Activated T-cell treated with anti-CD3 and anti-CD28 coated beads for 4 hours (primary cell): ENCODE measurements at regions not wholly inside any gene's neighbourhood (a gene's known extent, or its start where the extent isn't known, plus 50 kb on each side); places are given as distances from the start of the nearest gene placed in this dataset.
"Not testable (repeated sequence)": the region's sequence is repeated elsewhere in the genome, so short reads cannot be mapped to it uniquely, and the experiment has no call there.

Experiments used
- DNase-seq: peaks from one replicate; pipeline ENCODE4 v3.0.0-alpha.2; 2020

DNA sequence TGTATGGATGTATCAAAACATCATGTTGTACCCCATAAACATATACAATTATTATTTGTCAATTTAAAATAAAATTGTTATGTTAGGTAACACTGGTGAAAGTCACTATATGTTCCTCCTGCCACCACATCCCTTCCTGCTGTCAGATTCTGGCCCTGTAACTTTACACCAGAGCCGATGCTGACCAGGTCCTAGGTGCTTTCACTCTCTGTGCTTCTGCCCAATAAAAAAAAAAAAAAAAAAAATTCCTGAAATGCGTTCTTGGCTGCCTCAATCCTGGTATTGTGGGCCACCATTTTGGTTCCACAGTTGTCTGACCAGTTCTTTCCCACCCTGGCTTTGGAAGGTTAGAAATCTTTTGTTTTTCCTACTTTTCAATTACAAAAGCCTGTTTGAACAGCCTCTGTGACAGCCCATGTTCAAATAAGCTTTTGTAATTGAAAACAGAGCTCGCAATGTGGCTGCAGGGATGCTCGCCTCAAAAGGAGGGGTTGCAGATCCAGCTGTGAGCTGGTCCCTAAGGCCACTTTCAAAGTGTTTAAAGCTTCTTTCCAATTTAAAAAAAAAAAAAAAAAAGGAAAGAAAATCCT, 831.0 kb upstream of the EEF2KMT start:
- no peak for DNase-seq

DNA sequence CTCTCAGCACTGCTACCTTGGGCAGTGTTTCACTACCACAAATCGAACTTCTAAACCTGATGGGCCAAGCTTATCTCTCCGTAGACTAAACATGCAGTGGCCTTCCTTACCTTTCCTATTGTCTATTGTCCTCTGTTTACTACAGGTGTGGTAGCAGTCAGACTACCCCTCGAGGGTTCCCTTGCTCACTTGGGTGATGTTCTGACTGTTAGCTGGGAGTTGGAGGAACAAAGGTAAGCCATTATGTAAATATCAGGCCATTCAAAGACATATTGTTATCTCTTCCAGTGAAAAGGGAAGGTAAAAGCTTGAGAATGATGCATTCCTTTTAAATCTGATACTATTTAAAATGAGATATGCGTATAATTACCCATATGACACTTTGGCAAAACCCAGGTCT, 828.3 kb upstream of the EEF2KMT start:
- no peak for DNase-seq

- DNase-seq = no peak
These were observed 825.1 kb upstream of the EEF2KMT start for GRCh38 chr16:5922686-5923085.

GRCh38 chr16:5918567-5919130, 821.1 kb upstream of the EEF2KMT start:
- no peak for DNase-seq

- no peak for DNase-seq
These were observed 820.0 kb upstream of the EEF2KMT start for GRCh38 chr16:5917436-5918195.

DNA sequence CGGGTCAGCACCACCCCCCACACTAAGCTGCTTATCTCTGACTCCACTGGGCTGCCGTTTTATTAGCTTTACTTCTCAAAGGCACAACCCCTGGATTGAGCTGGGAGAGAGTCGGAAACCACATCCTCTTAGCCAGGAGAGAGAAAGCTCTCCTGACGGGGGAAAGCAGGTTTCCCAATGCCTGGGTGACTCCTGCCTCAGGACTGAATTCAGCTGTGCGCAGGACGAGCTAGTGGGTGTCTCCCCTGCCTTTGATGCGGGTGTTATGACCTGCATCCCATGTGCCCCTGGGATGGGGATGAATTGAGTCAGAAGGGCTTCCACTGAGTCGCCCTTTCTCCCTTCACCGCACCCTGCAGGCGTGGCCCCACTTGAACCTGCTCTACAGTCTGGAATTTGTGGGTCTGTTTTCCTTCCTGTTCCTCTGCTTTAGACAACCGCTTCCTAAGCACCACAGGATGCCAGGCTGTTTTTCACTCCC, 819.2 kb upstream of the EEF2KMT start:
- no peak for DNase-seq

DNA sequence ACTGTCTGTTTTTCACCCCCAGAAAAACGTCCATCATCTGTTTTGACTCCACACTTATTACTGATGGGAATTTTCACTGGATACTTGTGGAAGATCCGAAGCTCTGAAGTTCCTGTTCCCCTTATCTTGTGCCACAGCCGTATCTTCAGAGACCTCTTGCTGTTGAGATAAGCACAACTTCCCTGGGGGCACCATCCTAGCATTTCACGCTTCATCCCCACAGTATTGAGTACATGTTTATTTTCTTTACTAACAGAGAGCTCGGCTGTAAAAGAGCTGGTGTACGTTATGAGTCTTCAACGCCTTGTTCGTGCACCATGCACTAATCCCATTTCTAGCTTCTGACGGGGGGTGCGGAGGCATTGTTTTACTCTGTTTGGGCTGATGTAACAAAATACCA, 813.6 kb upstream of the EEF2KMT start:
- DNase-seq = no peak

- DNase-seq = not testable (repeated sequence)
These were observed 812.0 kb upstream of the EEF2KMT start for GRCh38 chr16:5909556-5909955.

GRCh38 chr16:5907544-5907943, 809.9 kb upstream of the EEF2KMT start:
- no peak for DNase-seq

- no peak for DNase-seq
These were observed 808.8 kb upstream of the EEF2KMT start for GRCh38 chr16:5906351-5906750.

DNA sequence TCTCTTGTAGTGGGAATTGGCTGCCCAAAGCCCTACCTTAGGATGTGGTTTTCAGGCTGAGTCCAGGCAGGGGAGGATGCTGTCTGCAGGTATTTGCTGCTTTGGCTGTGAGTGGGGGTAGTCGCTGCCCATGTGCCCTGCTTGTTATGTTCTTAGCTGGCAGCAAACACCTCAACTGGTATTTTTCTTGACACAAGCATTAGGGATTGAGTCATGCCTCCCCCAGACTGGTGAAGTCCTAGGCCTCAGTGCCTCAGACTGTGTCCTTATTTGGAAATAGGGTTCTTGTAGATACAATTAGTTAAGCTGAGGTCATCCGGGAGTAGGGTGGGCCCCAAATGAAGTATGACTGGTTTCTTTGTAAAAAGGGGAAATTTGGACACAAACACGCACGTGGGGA, 808.3 kb upstream of the EEF2KMT start:
- DNase-seq = no peak

GRCh38 chr16:5903832-5904231, 806.2 kb upstream of the EEF2KMT start:
- no peak for DNase-seq

DNA sequence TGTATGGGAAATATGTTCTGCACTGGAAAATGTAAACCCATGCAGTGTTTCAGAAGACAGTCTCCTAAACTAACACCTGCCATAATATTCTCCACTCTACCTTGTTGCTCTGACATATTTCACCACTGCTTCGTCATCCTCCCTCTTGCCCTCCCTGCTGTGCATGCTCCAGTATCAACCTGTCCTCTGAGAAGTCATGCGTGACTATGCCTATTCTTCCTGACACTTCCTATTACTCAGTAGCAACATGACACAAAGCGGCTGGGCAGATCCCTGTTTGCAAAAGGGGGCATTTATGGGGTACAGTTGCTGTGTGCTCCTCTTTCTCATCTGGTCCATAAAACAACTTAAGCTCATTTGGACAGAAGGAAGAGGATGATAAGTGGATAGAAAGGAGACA, 805.6 kb upstream of the EEF2KMT start:
- DNase-seq = no peak

- DNase-seq = no peak
These were observed 802.5 kb upstream of the EEF2KMT start for GRCh38 chr16:5900046-5900445.

DNA sequence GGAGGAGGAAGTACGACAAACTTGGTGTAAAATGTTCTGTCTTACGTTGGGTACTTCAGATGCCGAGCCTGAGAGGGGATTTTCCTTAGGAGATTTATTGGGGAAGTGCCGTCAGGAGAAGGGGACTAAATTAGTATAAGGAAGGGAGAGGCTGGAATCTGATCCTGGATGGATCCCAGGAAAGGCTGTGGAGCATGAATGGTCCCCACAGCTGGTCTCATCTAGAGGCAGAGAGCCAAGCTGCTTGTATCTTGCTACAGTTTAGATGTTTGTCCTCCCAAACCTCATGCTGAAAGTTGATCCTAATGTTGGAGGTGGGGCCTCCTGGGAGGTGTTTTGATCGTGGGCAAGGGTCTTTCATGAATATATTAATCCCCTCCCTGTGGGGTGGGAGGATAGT, 798.4 kb upstream of the EEF2KMT start:
- DNase-seq = no peak

GRCh38 chr16:5895137-5895536, 797.5 kb upstream of the EEF2KMT start:
- no peak for DNase-seq

- no peak for DNase-seq
These were observed 793.7 kb upstream of the EEF2KMT start for GRCh38 chr16:5891296-5891695.

DNA sequence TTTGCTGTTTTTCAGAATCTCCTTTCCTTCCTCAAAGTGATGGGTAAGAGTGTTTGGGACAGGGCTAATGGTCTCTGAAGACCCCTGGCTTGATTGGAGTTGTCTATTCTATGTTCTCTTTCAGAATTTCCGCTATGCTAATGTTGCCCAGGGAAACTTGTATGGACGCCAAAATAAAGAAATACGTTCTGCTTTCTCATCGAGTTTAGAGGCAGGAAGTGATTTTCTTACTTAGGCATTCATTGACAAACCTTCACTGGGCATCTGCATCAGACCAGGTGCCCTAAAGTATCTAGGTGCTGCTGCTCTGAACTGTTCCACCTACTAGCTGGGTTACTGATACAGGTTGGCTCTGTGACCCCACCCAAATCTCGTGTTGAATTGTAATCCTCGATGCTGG, 787.9 kb upstream of the EEF2KMT start:
- DNase-seq = no peak

DNA sequence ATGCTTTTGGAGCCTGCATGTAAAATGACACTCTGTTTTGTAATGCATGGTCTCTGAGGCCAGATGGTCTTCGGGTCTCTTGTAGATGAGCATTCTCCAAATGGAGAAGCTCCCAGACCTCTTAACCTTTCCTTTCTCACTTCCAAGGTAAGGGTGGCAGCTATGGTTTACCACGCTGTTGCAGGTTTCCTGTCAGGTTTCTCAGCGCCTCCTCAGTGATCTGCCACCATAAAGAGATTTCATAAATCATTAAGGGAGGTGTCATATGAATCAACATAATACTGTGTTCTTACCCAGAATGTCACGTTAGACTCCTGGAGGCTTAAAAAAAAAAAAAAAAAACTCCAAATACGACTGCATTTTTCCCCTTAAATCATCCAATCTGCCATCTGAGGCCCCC, 787.4 kb upstream of the EEF2KMT start:
- DNase-seq = no peak

GRCh38 chr16:5884339-5884738, 786.7 kb upstream of the EEF2KMT start:
- DNase-seq = no peak

GRCh38 chr16:5882087-5882640, 784.6 kb upstream of the EEF2KMT start:
- no peak for DNase-seq

GRCh38 chr16:5875416-5875815, 777.8 kb upstream of the EEF2KMT start:
- DNase-seq = no peak

- no peak for DNase-seq
These were observed 777.3 kb upstream of the EEF2KMT start for GRCh38 chr16:5874899-5875298.

- DNase-seq = no peak
These were observed 775.6 kb upstream of the EEF2KMT start for GRCh38 chr16:5873221-5873620.
